Heart left ventricle (tissue), 16 donors: ENCODE measurements at regions not wholly inside any gene's neighbourhood (a gene's known extent, or its start where the extent isn't known, plus 50 kb on each side); places are given as distances from the start of the nearest gene placed in this dataset.

Experiments
- ATAC-seq, 4 donors: fragments of 200-7000 bp; cut with Tn5 transposase; one replicate each; pipeline ENCODE4 v1.9.1; 2020 to 2022; ENCODE audit warnings: moderate library complexity in 4 of 4, mild to moderate bottlenecking in 3 of 4, moderate number of reproducible peaks in 1 of 4
- DNase-seq, 5 donors: peaks; one replicate each; pipeline ENCODE4 v3.0.0-alpha.2; 2020
- H3K27ac ChIP-seq, 12 donors: fragments of 200-600 bp; sonication (generic) in 4 of 12; one replicate each; pipeline versions ENCODE4 v1.5.0 to v1.8.0; 2016 to 2022; ENCODE audit warnings: mild to moderate bottlenecking in 2 of 12
- H3K27me3 ChIP-seq, 9 donors: fragments of 200-600 bp; sonication (generic) in 2 of 9; one replicate each; pipeline versions ENCODE4 v1.5.1 to v1.8.0; 2016 to 2022; ENCODE audit warnings: mild to moderate bottlenecking in 3 of 9
- H3K36me3 ChIP-seq, 9 donors: fragments of 200-600 bp; sonication (generic) in 2 of 9; one replicate each; pipeline versions ENCODE4 v1.5.0 to v1.8.0; 2018 to 2022; ENCODE audit warnings: mild to moderate bottlenecking in 2 of 9
- H3K4me1 ChIP-seq, 12 donors: fragments of 200-600 bp; sonication (generic) in 4 of 12; one replicate each; pipeline versions ENCODE4 v1.5.0 to v1.8.0; 2016 to 2022; ENCODE audit warnings: mild to moderate bottlenecking in 3 of 12
- H3K4me3 ChIP-seq, 12 donors: fragments of 200-600 bp; sonication (generic) in 4 of 12; one replicate each; pipeline versions ENCODE4 v1.5.0 to v1.8.0; 2017 to 2022; ENCODE audit warnings: mild to moderate bottlenecking in 9 of 12, moderate library complexity in 4 of 12
- H3K9me3 ChIP-seq, 12 donors: fragments of 200-600 bp; sonication (generic) in 4 of 12; one replicate each; pipeline versions ENCODE4 v1.5.0 to v1.8.0; 2016 to 2022; ENCODE audit warnings: mild to moderate bottlenecking in 1 of 12
- POLR2A ChIP-seq, 2 donors: fragments of 450-650 bp; IDR thresholded peaks; one replicate each; pipeline ENCODE4 v1.6.1; 2017; ENCODE audit warnings: antibody characterized with exemption in 2 of 2, mild to moderate bottlenecking in 2 of 2, moderate library complexity in 2 of 2
- WGBS, 4 donors: extraction: QIAGEN DNeasy Blood & Tissue Kit in 2 of 4; methylation state at CpG; one replicate each; pipeline versions ENCODE4 v1.1.5 to v1.1.7; 2013 to 2018; 5-methylcytosine and 5-hydroxymethylcytosine counted together
- intact Hi-C, 10 donors: fragments of 100-400 bp; cut with DNase I; formaldehyde crosslinking; loops; one replicate each; pipeline versions ENCODE4 v1.11.1 to v1.14.2; 2022
- TF ChIP-seq, protein P1 (sequence below), 12 donors: fragments of 200-600 bp; sonication (generic) in 4 of 12; IDR thresholded peaks; one replicate each; pipeline versions ENCODE4 v1.5.0 to v1.8.0; 2018 to 2022; ENCODE audit warnings: antibody characterized with exemption in 12 of 12, mild to moderate bottlenecking in 5 of 12
- donor health status: ischemic (EF 13 %, LVEDD 7.1; RV severe dilation, severe dysfunction).
- donor health status: healthy with polysubstance abuse.
- donor health status: DM: no; HTN: yes; CAD: no.
- donor health status: DM: no; HTN: no; CAD: no.
- donor health status: ischemic (EF 25% LVEDD 6.9; RV normal size, moderate dysfunction).
- donor health status: ischemic (EF 25% LVEDD 5.7; RV mildly dilated, moderate dysfunction).
- donor health status: healthy.
- donor health status: DM: yes; HTN: yes; CAD: no.
- donor health status: ischemic (EF 35%, LVEDD 5.7; RV mildly dilated, moderate dysfunction).
- donor health status: nonischemic (EF 11% LVEDD 7.7; RV severe dilation, severe dysfunction).
- donor health status: DM: yes; HTN: yes; CAD: no.
- donor health status: PGD.
- donor health status: ischemic (EF 29% LVEDD 5.4; RV normal size, mild dysfunction).
- donor health status: nonischemic (EF 23%, LVEDD 6.1; RV moderate dilation, normal function).

DNA sequence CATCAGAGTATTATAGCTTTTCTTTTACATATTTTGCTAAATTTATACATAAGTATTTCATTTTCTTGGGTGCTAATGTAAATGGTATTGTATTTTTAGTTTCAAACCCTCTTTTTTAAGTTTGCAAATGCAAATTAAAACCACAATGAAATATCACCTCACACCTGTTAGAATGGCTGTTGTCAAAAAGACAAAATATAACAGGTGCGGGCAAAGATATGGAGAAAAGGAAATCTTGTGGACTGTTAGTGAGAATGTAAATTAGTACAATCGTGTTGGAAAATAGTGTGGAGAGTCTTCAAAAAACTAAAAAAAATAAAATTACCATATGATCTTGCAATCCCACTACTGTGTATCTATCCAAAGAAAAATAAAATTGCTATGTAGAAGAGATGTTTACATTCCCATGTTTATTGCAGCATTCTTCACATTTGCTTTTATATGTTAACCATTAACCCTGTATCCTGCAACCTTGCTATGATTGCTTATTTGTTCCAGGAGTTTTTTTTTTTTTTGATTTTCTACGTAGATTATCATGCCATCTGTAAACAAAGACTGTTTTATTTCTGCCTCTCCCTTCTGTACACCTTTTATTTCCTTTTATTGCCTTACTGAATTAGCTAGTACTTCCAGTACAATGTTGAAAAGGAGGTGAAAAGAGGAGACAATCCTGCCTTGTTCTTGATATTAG, 405.4 kb upstream of the MIS18BP1 start:
- WGBS, 4 donors = 73 to 86% (median 81%) methylated on average over 3 of the region's 3 CpGs
- TF ChIP-seq, protein P1, sequence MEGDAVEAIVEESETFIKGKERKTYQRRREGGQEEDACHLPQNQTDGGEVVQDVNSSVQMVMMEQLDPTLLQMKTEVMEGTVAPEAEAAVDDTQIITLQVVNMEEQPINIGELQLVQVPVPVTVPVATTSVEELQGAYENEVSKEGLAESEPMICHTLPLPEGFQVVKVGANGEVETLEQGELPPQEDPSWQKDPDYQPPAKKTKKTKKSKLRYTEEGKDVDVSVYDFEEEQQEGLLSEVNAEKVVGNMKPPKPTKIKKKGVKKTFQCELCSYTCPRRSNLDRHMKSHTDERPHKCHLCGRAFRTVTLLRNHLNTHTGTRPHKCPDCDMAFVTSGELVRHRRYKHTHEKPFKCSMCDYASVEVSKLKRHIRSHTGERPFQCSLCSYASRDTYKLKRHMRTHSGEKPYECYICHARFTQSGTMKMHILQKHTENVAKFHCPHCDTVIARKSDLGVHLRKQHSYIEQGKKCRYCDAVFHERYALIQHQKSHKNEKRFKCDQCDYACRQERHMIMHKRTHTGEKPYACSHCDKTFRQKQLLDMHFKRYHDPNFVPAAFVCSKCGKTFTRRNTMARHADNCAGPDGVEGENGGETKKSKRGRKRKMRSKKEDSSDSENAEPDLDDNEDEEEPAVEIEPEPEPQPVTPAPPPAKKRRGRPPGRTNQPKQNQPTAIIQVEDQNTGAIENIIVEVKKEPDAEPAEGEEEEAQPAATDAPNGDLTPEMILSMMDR (IDR thresholded peaks at IDR 0.05) = no peak
- TF ChIP-seq POLR2A (IDR thresholded peaks at IDR 0.05) = no peak
- intact Hi-C loops = no loop called here
- Histone ChIP-seq H3K27me3 (no peaks in the 10 kb centered on the region), H3K9me3 (peaks cover 0 to 12% (median 0%) of the 10 kb centered on the region in 12 donors), H3K27ac (no peak overlapping the region), H3K4me1 (no peaks in the 10 kb centered on the region), H3K4me3 (no peak overlapping the region), H3K36me3 (no peaks in the 10 kb centered on the region)
- ATAC-seq = no peak
- DNase-seq = no peak

DNA sequence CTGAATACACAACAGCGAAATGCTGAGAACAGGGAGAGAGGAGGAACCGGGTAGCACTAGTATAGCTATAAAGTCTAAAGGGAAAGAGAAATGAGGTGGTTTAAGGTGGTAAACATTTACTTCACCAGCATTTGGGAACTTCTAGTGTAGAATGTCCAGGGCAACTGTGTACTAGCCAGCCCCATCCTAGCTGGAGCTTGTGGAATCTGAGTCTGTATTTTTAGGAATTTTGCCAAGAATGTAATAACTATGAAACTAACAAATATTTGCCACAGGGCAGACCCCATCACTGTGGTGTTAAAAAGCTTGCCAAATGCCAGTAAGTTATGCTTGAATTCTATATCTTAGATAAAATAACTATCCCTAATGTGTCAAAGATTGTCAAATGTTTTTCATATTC, 398.9 kb upstream of the MIS18BP1 start:
- no peaks in the 10 kb centered on the region for H3K9me3 ChIP-seq
- WGBS, 4 donors = 69 to 86% (median 71%) methylated on average over 2 of the region's 2 CpGs
- H3K4me1 ChIP-seq = no peaks in the 10 kb centered on the region
- TF ChIP-seq, protein P1 (IDR thresholded peaks at IDR 0.05) = no peak
- no peak for TF ChIP-seq POLR2A (IDR thresholded peaks at IDR 0.05)
- H3K36me3 ChIP-seq = no peaks in the 10 kb centered on the region
- intact Hi-C loops = no loop called here
- DNase-seq (no peak), ATAC-seq (no peak)
- H3K27me3 ChIP-seq = no peaks in the 10 kb centered on the region
- H3K4me3 ChIP-seq = no peak overlapping the region
- no peak overlapping the region for H3K27ac ChIP-seq

DNA sequence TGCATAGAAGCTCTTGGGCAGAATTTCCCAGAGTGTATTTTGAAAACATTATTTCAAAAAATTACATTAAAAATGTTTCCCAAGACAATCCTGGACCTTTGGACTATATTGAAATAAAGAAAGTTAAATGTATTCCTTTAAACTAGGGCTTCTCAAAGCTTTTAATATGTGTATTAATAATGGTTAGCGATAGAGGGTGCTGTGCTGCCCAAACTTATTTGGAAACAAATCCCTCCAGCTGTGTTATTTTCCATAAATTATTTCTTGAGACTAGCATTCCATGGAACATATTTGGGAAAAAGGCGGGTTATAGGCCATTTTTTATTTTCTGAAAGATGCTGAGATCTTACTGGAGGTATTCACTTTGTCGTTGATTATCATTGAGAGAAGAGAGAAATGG, 397.8 kb upstream of the MIS18BP1 start:
- Histone ChIP-seq H3K4me3 (no peak overlapping the region), H3K4me1 (no peaks in the 10 kb centered on the region), H3K9me3 (peaks cover 0 to 2% (median 0%) of the 10 kb centered on the region in 12 donors), H3K27ac (no peak overlapping the region), H3K36me3 (no peaks in the 10 kb centered on the region), H3K27me3 (no peaks in the 10 kb centered on the region)
- intact Hi-C loops = no loop called here
- 66 to 78% (median 76%) methylated on average over 3 of the region's 3 CpGs for WGBS, 4 donors
- ATAC-seq (no peak), DNase-seq (no peak)
- TF ChIP-seq, protein P1 (IDR thresholded peaks at IDR 0.05) = no peak
- TF ChIP-seq POLR2A (IDR thresholded peaks at IDR 0.05) = no peak

DNA sequence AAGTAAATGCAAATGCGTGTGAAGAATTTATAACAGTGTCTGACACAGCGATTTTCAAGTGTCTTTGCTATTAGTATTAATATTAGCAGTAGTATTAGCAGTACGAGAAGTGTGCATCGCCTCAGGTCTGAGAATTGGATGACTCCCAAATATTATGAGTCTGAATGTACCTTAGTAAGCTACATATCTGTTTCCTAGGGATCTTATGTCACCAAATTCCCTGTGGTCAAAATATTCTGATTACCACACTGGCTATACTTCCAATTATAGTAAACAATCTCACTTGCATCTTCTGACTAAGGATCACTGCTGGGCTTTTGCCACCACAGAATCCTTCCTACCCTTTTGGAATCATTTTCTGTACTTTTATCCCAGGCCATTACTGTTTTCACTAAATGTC, 396.0 kb upstream of the MIS18BP1 start:
- intact Hi-C loops = no loop called here
- no peak for ATAC-seq
- Histone ChIP-seq H3K27ac (no peak overlapping the region), H3K9me3 (peaks cover 0 to 6% (median 0%) of the 10 kb centered on the region in 12 donors), H3K27me3 (no peaks in the 10 kb centered on the region), H3K4me3 (no peak overlapping the region), H3K36me3 (no peaks in the 10 kb centered on the region), H3K4me1 (no peaks in the 10 kb centered on the region)
- TF ChIP-seq, protein P1 (IDR thresholded peaks at IDR 0.05) = no peak
- TF ChIP-seq POLR2A (IDR thresholded peaks at IDR 0.05) = no peak
- WGBS, 4 donors = 80 to 92% (median 86%) methylated on average over 4 of the region's 4 CpGs
- no peak for DNase-seq
